ENCODE measurements at regions not wholly inside any gene's neighbourhood (a gene's known extent, or its start where the extent isn't known, plus 50 kb on each side); places are given as distances from the start of the nearest gene placed in this dataset.

GRCh38 chr2:82781176-82781915 lies 1677.7 kb downstream of the SUCLG1 start:
- TF ChIP-seq CTCF (tag by site-specific recombination; IDR thresholded peaks at IDR 0.05), result no peak
- no peak for TF ChIP-seq ZNF830 (tag by site-specific recombination; IDR thresholded peaks at IDR 0.05; ENCODE audit: low read depth)
- no peak for TF ChIP-seq ZFP3 (tag by site-specific recombination; IDR thresholded peaks at IDR 0.05; ENCODE audit: low read depth)
- no peak for TF ChIP-seq ZBTB8A (tag by site-specific recombination; IDR thresholded peaks at IDR 0.05)
- no peak for TF ChIP-seq REST (tag by site-specific recombination; IDR thresholded peaks at IDR 0.05)
- no peak for TF ChIP-seq ZNF558 (tag by site-specific recombination; IDR thresholded peaks at IDR 0.05)
- no peak for TF ChIP-seq ZBTB48 (tag by site-specific recombination; IDR thresholded peaks at IDR 0.05)
- no peak for TF ChIP-seq SP3 (tag by site-specific recombination; IDR thresholded peaks at IDR 0.05)
- no peak for TF ChIP-seq ZBTB7A (tag by site-specific recombination; IDR thresholded peaks at IDR 0.05; ENCODE audit: low read depth)
- no peak for TF ChIP-seq KLF8 (tag by site-specific recombination; IDR thresholded peaks at IDR 0.05)
- TF ChIP-seq SP2 (tag by site-specific recombination; IDR thresholded peaks at IDR 0.05), result no peak
- TF ChIP-seq ZNF398 (tag by site-specific recombination; IDR thresholded peaks at IDR 0.05), result no peak
- TF ChIP-seq ZBTB26 (tag by site-specific recombination; optimal IDR thresholded peaks at IDR 0.05), result no peak
- TF ChIP-seq ZNF521 (tag by site-specific recombination; IDR thresholded peaks at IDR 0.05), result no peak

Data from HEK293 (cell line).